IPS-NIHi7 (cell line): ENCODE measurements at regions not wholly inside any gene's neighbourhood (a gene's known extent, or its start where the extent isn't known, plus 50 kb on each side); places are given as distances from the start of the nearest gene placed in this dataset.

Experiments used
- DNase-seq: peaks from one replicate; pipeline ENCODE4 v3.0.0; 2012; ENCODE audit warnings: mixed read lengths; ENCODE audit errors: extremely low spot score

DNA sequence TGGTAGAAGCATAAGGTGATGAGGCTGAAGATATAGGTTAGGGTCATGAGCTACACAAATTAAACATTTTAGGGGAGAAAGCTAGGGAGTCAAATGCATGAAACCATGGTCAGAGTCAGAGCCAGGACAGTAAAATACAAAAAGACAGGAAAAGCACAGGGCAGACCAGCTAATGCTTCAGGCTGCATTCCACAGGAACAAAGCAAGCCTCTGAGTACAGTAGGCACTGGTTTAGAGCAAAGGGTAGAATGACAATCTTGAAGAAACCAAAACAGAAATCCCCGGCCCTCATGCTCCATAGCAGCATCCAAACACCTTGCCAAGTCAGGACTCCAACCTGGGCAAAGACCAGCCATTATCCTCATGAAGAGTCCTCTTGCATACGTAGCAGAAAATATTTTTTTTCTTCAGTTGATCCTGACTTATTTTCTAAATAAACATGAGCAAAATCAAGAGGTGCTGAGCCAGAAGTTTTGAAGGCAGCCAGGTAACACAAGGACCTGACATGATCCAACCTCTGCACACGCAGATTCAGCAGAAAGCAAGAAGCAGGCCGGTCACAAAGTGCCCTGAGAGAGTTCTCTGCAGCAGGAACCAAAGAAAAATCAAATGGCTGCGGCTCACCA, 273.1 kb downstream of the TTLL7 start:
- peak; percentile 30 for DNase-seq

- DNase-seq, result no peak
Observed at GRCh38 chr1:83718338-83718737, 280.6 kb downstream of the TTLL7 start.

- no peak for DNase-seq
Observed at GRCh38 chr1:83717785-83718184, 281.1 kb downstream of the TTLL7 start.

DNA sequence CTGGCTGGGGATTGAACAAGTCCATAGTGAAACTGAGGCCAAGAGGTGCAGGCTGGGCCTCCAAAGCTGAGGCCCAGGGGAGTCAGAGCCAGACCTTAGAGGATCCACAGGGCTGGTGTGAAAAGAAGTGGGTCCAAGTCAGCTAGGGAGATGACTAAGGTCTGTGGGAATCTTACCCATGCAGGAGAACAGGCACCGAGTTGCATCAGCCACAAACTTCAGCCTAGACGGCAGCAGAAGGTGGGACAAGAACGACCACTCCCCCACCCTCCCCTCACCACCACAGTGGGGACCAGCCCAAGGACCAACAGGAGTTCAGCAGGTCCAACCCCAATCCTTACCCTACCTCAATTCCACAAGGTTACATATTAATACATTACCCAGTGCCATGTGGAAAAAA, 282.3 kb downstream of the TTLL7 start:
- no peak for DNase-seq

DNA sequence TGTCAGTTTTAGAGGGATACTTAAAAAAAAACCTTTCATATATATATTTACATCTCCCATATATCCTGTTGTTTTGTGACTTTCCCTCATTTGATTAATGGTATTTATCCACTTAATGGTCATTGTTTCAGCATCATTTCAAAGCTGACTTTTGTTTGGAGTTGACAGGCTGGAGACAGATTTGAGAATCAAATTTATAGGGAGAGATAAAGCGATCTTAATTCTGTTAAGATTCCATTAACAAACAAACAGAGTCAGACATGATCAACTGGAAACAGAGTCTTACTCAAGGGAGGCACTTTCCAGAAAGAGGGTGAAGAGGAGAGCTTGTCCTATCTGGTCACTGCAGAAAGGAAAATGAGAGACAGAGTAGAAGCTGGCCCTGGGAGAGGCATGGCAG, 283.4 kb downstream of the TTLL7 start:
- no peak for DNase-seq

- no peak for DNase-seq
Observed at GRCh38 chr1:83709662-83710061, 289.3 kb downstream of the TTLL7 start.

GRCh38 chr1:83706354-83706938, 292.5 kb downstream of the TTLL7 start:
- DNase-seq, result no peak

DNA sequence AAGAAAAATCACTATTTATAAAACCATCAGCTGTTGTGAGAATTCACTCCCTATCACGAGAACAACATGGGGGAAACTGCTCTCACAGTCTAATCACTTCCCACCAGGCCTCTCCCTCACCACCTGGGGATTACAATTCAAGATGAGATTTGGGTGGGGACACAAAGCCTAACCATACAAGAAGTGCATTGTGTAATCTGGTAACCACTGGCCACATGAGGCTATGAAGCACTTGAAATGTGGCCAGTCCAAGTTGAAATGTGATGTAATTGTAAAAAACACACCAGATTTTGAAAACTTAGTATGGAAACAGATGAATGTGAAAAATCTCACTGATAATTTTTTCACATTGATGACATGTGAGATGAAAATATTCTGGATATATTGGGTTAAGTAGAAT, 293.8 kb downstream of the TTLL7 start:
- no peak for DNase-seq

DNA sequence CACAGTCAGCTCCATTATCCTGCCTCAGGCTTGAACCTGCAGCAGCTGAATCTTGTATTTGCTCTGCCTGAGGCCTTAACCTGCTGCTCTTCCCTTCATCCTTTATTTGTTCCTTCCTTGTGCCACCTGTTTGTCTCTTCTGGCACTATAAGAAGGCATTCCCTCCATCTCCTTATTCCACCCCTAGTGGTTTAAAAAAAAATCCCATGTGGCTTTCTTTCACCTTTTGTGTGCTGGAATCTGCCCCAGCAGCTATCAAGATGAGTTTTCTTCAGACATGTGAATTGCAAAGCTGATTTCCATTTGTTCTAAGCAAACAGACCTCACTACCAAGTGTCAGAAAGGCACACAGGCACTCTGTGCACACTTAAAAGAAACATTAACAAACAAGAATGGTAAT, 294.6 kb downstream of the TTLL7 start:
- peak; percentile 16 for DNase-seq

DNA sequence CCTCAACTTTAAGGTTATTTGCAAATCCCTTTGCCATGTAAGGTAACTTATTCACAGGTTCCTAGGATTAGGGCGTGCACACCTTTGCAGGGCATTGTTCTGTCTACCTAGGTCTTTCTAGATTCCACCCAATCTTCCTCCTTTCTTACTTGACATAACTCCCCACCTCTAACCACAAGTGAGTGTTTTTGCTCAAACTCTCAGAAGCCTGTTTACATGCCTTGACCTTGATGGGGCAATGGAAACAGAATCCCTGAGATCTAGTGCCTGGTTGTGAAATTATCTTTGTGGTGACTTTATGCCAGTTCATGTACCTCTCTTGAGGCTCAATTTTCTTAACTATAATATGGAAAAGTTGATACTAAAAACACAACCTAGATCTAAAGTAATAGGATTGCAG, 296.6 kb downstream of the TTLL7 start:
- no peak for DNase-seq

- no peak for DNase-seq
Observed at GRCh38 chr1:83701355-83701754, 297.6 kb downstream of the TTLL7 start.

DNA sequence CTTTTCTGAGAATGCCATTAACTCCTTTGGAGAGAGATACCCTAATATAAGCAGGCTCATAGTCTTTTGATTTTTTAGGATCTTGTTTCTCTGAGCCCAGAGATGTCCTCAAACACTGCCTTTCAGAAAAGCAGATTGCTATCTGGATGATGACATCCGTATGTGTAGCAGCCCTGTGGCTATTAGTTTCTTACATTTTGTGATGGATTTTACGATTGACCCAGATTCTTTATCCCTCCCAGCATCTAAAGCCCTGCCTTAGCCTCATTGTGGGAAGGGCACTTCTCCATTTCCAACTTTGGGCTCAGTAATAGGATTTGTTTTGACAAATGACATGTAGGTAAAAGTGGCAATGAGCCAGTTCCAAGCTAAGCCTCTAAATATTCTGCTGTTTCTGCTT, 300.3 kb downstream of the TTLL7 start:
- DNase-seq, result no peak

- no peak for DNase-seq
Observed at GRCh38 chr1:83697961-83698360, 301.0 kb downstream of the TTLL7 start.

DNA sequence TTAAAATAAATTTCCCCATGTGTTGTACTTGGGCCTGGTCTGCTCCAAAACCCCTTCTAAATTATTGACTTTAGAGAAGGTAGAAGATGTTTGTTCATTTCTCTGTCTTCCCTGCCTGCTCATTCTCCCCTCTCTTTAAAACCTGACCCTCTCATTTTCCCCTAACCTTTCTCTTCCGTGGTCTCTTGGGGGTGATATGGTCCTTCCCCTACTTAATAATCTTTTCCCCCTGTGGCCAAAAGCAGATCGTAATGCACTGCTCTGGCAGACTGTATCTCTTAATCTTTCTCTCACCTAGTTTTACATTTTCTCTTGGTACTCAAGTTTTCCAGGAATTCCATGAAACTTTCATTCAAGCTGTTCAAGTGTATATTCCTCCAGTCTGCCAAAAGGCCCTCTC, 301.7 kb downstream of the TTLL7 start:
- DNase-seq, result no peak

GRCh38 chr1:83694449-83694848, 304.5 kb downstream of the TTLL7 start:
- DNase-seq, result peak; percentile 24

GRCh38 chr1:83693427-83694126, 305.4 kb downstream of the TTLL7 start:
- DNase-seq, result peak; percentile 38

- peak; percentile 77 for DNase-seq
Observed at GRCh38 chr1:83692524-83693381, 306.2 kb downstream of the TTLL7 start.

DNA sequence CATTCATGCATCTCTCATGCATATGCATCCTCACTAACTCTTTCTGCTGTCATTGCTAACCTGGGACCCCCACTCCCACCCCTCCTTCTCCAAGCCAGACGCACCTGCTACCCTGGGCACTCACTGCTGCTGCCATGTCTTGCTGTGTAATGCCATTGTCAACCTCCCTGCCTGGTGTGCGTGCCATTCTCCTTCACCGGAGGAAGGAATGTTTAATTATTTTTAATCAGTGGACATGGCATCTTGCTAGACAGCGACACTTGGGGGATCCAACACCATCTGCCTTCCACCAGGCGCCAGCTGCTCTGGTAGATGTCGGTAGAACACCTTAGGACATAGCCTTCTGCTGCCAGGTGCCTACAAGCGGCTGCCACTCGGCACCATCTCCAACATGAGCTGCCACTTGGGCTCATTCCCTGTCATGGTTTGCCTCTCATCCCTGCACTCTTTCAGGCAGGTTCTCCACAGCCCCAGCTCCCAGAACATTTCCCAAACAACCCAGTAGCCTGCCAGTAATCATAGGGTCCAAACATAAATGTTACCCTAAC, 306.9 kb downstream of the TTLL7 start:
- DNase-seq, result no peak

DNA sequence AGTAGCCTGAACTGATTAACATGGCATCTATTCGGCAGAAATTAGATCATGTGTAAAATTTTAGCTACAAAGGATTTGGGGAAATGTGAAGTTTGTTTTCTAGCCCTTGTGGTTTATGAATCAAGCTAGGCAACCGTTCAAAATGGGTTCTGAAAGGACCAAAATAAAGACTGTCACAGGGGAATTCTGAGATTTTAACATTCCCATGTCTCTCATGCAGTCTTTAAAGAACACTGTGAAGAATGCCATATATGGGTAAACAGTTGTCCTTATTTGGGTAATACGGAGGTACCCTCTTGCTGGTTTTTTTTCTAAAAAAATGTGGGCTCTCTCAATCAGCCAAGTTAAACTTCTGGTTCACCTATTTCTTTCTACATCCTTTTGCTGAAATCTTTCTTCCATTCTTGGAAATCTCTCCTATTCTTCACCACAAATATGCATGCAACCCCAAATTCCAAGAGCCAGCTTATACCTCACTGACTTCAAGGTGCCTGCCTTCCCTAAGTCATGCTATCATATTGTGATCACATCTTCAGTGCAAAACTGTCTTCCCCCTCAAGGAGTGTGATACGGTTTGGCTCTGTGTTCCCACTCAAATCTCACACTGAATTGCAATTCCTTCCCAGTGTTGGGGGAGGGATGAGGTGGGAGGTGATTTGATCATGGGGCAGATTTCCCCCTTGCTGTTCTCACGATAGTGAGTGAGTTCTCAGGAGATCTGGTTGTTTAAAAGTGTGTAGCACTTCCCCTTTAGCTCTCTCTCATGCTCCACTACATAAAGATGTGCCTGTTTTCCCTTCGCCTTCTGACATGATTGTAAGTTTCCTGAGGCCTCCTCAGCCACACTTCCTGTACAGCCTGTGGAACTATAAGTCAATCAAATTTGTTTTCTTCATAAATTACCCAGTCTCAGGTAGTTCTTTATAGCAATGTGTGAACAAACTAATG, 308.7 kb downstream of the TTLL7 start:
- no peak for DNase-seq

DNA sequence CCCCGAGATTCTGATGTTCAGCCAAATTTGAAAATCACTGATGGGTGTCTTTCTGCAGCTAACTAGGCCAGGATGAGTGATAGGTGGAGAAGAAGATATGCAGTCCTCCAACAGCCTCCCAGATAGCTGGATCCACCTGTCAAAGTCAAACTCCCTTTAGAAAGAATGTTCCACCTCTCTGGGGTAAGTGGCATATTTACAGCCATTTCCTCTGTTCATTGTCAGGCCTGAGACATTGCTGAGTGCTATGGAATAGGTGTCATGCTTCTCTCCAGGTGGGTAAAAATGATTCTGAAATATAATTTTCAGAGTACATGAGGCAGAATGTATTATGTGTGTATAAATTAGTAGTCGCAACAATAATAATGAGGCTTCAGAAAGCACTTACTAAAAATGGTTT, 316.8 kb downstream of the TTLL7 start:
- no peak for DNase-seq

DNA sequence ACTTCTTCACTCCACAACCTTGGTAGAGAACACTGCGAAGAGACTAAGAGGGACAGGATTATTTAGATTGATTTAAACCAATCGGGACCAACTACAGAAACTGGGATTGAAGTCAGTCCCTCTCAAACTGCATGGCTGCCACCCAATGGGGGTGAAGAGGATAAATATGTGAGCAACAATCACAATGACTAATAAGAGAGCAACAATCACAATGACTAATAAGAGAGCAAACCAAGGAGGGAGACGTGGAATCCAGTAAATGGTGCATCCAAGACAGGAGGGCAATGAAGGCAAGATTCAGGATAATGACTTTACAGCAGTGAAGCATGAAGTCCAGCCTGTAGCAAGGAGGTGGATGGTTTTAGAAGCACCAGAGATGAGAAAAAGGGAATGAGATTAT, 322.8 kb downstream of the TTLL7 start:
- DNase-seq, result no peak
